Right atrium auricular region (tissue), 2 donors: ENCODE measurements at regions not wholly inside any gene's neighbourhood (a gene's known extent, or its start where the extent isn't known, plus 50 kb on each side); places are given as distances from the start of the nearest gene placed in this dataset.

ENCODE experiments used
- DNase-seq: peaks from one replicate; pipeline ENCODE4 v3.0.0-alpha.2; 2019; ENCODE audit warnings: low spot score
- H3K27ac ChIP-seq, 2 donors: fragments of 200-600 bp; sonication (generic); 1 replicate in 1 of 2; 2 replicates in 1 of 2; pipeline ENCODE4 v1.5.1; 2016 to 2019
- H3K27me3 ChIP-seq, 2 donors: fragments of 200-600 bp; sonication (generic); one replicate each; pipeline versions ENCODE4 v1.5.1 to v1.6.0; 2017 to 2019
- H3K36me3 ChIP-seq: fragments of 200-600 bp; sonication (generic); one replicate; pipeline ENCODE4 v1.5.1; 2016
- H3K4me1 ChIP-seq, 2 donors: fragments of 200-600 bp; sonication (generic); one replicate each; pipeline versions ENCODE4 v1.5.1 to v1.6.0; 2017 to 2019
- H3K4me3 ChIP-seq, 2 donors: fragments of 200-600 bp; sonication (generic); 1 replicate in 1 of 2; 2 replicates in 1 of 2; pipeline ENCODE4 v1.5.1; 2017 to 2019; ENCODE audit warnings: mild to moderate bottlenecking in 1 of 2, moderate library complexity in 1 of 2
- H3K9me3 ChIP-seq, 2 donors: fragments of 200-600 bp; sonication (generic); one replicate each; pipeline ENCODE4 v1.5.1; 2019
- TF ChIP-seq, protein P1 (sequence below), 2 donors: fragments of 200-600 bp; sonication (generic); IDR thresholded peaks; one replicate each; pipeline ENCODE4 v1.5.1; 2019; ENCODE audit warnings: antibody characterized with exemption in 2 of 2

DNA sequence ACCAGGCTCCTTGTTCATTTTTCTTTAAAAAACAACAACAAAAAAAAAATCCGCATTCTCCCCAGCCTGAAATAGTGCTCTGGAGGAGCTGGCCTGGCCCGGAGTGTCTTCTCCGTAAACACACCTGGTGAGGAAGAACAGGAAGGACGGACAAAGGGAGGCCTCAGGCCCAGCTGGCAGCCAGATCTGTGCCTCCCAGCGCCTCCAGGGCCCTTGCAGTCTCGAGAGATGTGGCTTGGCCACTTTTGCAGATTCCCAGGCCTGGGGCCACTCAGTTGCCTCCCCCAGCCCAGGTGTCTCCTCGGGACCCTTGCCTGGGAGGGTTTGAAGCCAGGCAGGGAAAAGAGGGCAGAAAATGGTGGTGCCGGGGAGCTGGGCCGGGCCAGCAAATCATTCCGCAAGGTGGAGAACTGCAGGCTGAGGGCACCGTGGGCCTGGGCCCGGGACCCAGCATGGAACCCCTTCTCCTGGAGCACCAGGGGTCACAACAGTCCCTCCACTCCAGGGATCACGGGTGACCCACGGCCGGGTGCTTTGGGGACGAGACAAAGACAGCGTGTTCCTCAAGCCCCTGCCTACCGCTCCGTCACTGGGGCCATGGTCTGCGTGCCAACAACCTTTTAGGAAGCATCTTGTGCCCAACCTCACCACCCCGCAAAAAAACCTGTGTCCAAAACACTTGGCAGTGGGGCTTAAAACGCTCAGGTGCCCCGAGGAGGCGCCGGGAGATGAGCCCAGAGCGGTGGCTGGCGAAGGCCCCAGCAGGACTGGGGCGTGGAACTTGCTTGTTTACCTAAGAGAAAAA is 67.1 kb upstream of the WNT7B start:
- no peak for DNase-seq
- Histone ChIP-seq H3K4me1 (peaks cover 0 to 62% of the 10 kb centered on the region in 2 donors), H3K4me3 (peak overlapping the region; percentile 43 to 63), H3K27ac (peak overlapping the region; percentile 93 to 95), H3K36me3 (no peaks in the 10 kb centered on the region), H3K27me3 (no peaks in the 10 kb centered on the region), H3K9me3 (no peaks in the 10 kb centered on the region)
- TF ChIP-seq, protein P1, sequence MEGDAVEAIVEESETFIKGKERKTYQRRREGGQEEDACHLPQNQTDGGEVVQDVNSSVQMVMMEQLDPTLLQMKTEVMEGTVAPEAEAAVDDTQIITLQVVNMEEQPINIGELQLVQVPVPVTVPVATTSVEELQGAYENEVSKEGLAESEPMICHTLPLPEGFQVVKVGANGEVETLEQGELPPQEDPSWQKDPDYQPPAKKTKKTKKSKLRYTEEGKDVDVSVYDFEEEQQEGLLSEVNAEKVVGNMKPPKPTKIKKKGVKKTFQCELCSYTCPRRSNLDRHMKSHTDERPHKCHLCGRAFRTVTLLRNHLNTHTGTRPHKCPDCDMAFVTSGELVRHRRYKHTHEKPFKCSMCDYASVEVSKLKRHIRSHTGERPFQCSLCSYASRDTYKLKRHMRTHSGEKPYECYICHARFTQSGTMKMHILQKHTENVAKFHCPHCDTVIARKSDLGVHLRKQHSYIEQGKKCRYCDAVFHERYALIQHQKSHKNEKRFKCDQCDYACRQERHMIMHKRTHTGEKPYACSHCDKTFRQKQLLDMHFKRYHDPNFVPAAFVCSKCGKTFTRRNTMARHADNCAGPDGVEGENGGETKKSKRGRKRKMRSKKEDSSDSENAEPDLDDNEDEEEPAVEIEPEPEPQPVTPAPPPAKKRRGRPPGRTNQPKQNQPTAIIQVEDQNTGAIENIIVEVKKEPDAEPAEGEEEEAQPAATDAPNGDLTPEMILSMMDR (IDR thresholded peaks at IDR 0.05), result no peak

GRCh38 chr22:46044621-46045458 is 67.9 kb upstream of the WNT7B start:
- Histone ChIP-seq H3K4me1 (peaks cover 0 to 64% of the 10 kb centered on the region in 2 donors), H3K4me3 (peak overlapping the region; percentile 43 to 63), H3K27ac (peak overlapping the region; percentile 93 to 95), H3K27me3 (no peaks in the 10 kb centered on the region), H3K9me3 (no peaks in the 10 kb centered on the region), H3K36me3 (no peaks in the 10 kb centered on the region)
- DNase-seq, result no peak
- TF ChIP-seq, protein P1 (IDR thresholded peaks at IDR 0.05), result no peak

DNA sequence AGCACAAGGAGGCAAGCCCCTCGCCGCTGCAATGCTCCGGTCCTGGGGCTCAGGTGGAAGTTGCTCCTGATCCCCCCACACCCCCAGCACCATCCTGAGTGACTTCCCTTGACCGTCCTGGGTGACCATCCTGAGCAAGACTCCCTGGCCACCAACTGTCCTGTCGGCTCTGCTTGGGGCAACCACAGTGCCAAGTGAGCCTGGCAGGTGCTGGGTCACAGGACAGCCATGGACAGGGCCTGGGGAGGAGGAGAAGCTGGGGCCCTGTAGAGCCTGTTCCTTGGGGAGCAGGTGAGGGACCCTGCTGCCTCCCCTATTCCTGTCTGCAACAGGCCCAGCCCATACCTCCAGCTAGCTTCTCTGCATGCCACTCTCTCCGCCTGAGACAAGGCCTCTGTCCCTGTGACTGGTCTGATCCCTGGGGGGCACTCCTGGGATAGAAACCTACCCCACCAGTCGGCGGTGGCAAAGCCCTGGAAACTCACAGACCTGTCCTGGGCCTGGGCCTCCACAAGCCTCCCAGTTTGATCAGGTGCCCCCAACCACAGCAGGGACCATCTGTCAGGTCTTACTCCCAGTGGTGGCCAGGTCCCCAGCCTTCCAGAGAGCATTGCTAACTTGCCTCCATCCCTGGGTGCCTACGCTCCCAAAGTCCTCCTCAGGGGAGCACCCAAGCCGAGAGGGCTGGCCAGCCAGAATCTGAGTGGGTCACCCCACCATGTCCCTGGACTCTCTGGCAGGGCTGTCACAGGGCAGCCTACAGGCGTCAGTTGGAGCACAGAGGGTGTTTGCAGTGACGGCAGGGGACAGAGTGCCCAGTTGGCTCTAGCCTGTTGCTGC is 68.7 kb upstream of the WNT7B start:
- H3K36me3 ChIP-seq, result no peaks in the 10 kb centered on the region
- H3K27me3 ChIP-seq, result no peaks in the 10 kb centered on the region
- TF ChIP-seq, protein P1 (IDR thresholded peaks at IDR 0.05), result no peak
- H3K9me3 ChIP-seq, result no peaks in the 10 kb centered on the region
- peaks cover 0 to 71% of the 10 kb centered on the region in 2 donors for H3K4me1 ChIP-seq
- H3K4me3 ChIP-seq, result peak overlapping the region; percentile 43 to 63
- peak overlapping the region; percentile 93 to 95 for H3K27ac ChIP-seq
- no peak for DNase-seq

GRCh38 chr22:46046299-46046685 is 69.3 kb upstream of the WNT7B start:
- peak overlapping the region in 1 of 2 donors; percentile 63 for H3K4me3 ChIP-seq
- DNase-seq, result no peak
- H3K9me3 ChIP-seq, result no peaks in the 10 kb centered on the region
- TF ChIP-seq, protein P1 (IDR thresholded peaks at IDR 0.05), result no peak
- H3K27ac ChIP-seq, result peak overlapping the region; percentile 93 to 95
- H3K4me1 ChIP-seq, result peaks cover 0 to 76% of the 10 kb centered on the region in 2 donors
- no peaks in the 10 kb centered on the region for H3K27me3 ChIP-seq
- no peaks in the 10 kb centered on the region for H3K36me3 ChIP-seq

DNA sequence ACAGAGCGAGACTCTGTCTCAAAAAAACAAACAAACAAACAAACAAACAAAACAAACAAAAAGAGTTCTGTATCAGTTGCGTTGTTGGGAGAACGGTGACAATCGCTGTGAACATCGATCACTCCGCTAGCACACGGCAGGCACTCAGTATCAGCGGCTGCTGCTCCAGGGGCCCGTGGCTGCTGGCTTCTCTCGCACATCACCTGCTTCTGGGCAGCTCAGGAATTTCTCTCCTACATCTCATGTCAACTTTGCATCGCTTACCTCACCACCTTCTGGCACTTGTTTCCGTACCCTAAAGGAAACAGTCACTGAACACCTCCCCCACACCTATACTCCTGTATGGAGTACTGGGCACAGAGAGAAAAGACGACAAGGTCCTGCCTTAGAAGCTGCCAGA is 70.3 kb upstream of the WNT7B start:
- Histone ChIP-seq H3K36me3 (no peaks in the 10 kb centered on the region), H3K27ac (peak overlapping the region; percentile 93 to 95), H3K9me3 (no peaks in the 10 kb centered on the region), H3K4me1 (peaks cover 0 to 82% of the 10 kb centered on the region in 2 donors), H3K27me3 (no peaks in the 10 kb centered on the region), H3K4me3 (no peak overlapping the region)
- TF ChIP-seq, protein P1 (IDR thresholded peaks at IDR 0.05), result no peak
- DNase-seq, result no peak
